ENCODE measurements at regions not wholly inside any gene's neighbourhood (a gene's known extent, or its start where the extent isn't known, plus 50 kb on each side); places are given as distances from the start of the nearest gene placed in this dataset.

GRCh38 chr2:128558895-128559532 is 240.3 kb upstream of the HS6ST1 start:
- no peak for TF ChIP-seq CTCF (IDR thresholded peaks at IDR 0.05; ENCODE audit: low read length)
- no peak for TF ChIP-seq EZH2phosphoT487 (IDR thresholded peaks at IDR 0.05; ENCODE audit: low read length)
